GOT3 (cell line): ENCODE measurements at regions not wholly inside any gene's neighbourhood (a gene's known extent, or its start where the extent isn't known, plus 50 kb on each side); places are given as distances from the start of the nearest gene placed in this dataset.
"Not testable (repeated sequence)": the region's sequence is repeated elsewhere in the genome, so short reads cannot be mapped to it uniquely, and the experiment has no call there.

Experiments used
- DNase-seq: peaks from one replicate; lab custom pipeline; 2025; ENCODE audit warnings: mixed read lengths; lab: John Stamatoyannopoulos, UW

DNA sequence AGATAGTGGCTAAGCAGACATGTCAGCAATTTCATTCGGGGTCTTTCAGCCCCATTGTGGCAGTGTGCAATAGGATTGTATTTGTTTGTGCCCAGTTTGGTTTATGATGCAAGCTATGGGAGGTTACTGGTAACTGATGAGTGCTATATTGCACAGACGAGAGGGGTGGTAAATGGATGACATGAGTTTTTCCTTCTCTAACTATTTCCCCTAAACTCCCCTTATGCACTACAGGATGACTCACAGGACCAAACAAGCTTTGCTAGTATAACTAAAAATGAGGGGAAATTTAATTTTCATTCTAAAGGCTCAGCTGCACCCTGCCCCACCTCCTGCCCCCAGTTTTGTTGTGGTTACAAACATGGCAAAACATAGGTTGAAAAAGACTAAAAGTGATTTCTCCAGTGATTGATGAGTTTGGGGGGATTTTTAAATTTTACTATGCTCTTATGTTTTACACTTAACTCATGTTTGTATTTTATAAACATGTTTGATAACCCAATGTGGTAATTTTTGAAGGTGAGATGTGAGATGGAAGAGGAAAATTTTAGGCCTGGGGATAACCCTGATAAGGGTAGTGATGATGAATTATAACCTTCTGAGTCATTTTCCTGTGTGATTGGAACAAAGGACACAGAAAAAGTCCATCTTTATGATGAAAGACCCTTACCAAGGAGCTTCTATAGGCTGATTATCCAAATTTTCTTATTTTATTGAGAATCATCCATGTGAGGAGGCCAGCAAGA is 60.8 kb upstream of the NAMPT start:
- DNase-seq = no peak

DNA sequence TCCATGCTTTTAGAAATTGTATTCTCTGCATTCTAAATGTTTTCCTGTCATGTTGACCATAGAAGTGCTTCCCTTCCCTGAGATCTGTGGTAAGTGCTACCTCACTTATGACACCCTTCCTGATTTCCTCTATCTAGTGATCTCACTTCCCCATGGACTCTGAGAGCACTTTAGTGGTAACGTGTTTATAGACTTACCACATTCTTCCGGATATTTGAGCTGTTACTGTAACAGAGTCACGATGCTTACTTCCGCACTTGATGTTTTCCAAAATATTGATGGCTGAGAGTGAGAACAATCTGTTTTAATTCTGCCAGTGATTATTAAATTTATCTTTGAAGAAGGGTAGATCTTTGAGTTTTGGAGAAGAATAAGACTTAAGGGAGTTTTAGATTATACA is 60.1 kb upstream of the NAMPT start:
- DNase-seq = no peak

DNA sequence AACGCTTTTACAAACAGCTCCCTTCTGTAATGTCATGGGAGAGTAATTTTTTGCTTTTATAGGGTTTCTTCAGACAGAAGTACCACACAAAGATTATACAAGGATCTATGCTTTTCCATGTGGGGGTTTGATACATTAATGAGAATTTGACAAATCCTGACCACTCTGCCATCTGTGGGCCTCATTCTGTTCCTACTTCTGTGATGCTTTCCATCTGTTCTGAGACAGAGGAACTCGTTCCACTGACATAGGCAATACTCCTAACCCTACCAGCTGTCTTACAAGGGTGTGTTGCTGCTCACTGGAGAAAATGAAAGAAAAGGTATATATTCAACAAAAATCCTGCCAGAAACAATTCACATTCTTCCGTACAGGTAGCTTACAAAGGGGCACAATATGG is 59.4 kb upstream of the NAMPT start:
- DNase-seq = no peak

DNA sequence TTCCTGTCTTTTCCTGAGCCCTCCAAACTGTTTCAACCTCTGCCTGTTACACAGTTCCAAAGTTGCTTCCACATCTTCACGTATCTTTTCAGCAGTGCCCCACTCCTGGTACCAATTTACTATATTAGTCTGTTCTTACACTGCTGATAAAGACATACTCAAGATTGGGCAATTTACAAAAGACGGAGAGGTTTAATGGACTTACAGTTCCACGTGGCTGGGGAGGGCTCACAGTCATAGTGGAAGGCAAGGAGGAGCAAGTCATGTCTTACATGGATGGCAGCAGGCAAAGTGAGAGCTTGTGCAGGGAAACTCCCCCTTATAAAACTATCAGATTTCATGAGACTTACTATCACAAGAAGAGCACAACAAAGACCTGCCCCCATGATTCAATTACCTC is 57.3 kb upstream of the NAMPT start:
- not testable (repeated sequence) for DNase-seq

DNA sequence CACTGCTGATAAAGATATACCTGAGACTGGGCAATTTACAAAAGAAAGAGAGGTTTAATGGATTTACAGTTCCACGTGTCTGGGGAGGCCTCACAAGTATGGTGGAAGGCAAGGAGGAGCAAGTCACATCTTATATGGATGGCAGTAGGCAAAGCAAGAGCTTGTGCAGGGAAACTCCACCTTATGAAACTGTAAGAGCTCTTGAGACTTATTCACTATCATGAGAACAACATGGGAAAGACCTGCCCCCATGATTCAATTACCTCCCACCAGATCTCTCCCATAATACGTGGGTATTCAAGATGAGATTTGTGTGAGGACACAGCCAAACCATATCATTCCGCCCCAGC is 55.4 kb upstream of the NAMPT start:
- not testable (repeated sequence) for DNase-seq

DNA sequence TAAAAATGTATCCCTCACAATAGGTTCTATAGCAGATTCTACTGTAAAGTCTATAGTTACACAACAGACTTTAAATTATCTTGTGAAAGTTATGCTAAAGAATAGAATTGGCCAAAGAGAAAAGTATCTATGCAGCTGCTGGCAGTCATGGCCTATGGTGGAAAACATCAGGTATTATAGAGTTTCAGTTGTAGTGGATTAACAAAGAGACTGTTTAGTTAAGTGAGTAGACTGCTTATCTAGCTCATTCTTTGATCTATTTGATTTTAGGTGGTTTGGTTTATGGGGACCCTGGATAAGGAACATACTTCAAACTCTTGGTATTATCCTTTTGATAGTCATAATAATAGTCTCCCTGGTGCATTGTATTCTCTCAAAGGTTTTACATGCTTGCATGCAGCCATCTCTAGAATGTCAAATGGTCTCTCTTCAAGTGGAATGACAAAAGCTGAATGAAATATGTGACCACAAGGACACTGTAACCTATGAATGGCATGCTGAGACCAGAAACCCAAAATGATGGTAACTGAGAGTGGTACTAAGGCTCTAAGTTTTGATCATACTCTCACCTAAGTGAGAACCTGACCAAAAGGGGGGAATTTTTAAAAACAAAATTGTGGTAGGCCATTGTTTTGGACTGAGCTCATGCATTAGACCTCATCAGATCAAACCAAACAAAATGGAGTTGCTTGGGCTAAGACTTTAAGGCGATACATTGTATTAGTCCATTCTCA is 54.9 kb upstream of the NAMPT start:
- DNase-seq = no peak

DNA sequence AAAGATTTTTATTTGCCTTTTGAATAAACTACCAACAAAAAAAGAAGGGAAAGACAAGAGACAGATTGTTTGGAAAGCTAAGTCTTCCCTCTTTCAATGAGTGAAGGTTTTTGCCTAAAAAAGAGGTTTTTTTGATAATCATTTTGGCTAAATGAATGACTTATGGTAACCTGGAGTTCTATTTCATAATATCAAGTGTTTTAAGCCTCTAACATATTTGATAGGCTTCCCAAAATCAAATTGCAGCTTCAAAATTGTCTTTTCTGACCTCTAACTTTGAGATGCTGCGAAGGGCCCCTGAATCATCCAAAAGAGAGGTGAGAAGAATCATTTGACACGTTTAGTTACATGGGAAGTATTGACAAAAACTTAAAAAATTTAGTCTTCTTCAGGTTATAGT is 53.0 kb upstream of the NAMPT start:
- DNase-seq = no peak

DNA sequence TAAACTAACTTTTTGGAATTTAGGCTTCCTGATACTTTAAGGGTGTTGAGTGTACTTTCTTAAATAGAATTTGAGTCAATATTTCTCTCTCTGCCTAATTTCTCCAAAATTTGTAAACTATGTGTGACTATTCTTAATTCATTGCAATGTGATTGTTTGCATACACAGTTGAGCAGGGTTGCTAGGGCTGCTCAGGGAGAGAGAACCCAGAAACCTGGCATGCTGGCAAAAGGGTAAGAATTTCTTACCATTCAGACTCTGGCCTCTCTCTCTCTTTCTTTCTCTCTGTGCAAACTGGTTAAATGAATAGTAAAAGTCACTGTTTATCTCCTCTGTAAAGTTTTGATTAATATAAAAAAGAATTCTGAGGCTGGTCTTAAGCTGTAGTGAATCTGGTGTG is 51.0 kb upstream of the NAMPT start:
- no peak for DNase-seq
